Keratinocyte (primary cell): ENCODE measurements at regions not wholly inside any gene's neighbourhood (a gene's known extent, or its start where the extent isn't known, plus 50 kb on each side); places are given as distances from the start of the nearest gene placed in this dataset.

Experiments used
- DNase-seq: peaks from one replicate; pipeline ENCODE4 v3.0.0-alpha.2; 2011; ENCODE audit warnings: low read depth, missing footprints, low spot score
- FAIRE-seq: peaks from 2 replicates; lab custom pipeline; 2011; peaks lifted over from hg19 to GRCh38; lab: Jason Lieb, UNC
- H2AFZ ChIP-seq: 2 replicates; pipeline ENCODE4 v1.6.0; 2012; ENCODE audit warnings: low read length, control low read depth, inconsistent platforms; ENCODE audit not compliant: control insufficient read depth
- H3K27ac ChIP-seq: 2 replicates; pipeline ENCODE4 v1.5.1; 2011; ENCODE audit warnings: low read length; ENCODE audit not compliant: control insufficient read depth, insufficient read depth
- H3K27me3 ChIP-seq: 3 replicates; pipeline ENCODE4 v1.6.0; 2011; ENCODE audit warnings: low read length; ENCODE audit not compliant: control insufficient read depth, insufficient read depth; ENCODE audit errors: extremely low read depth
- H3K36me3 ChIP-seq, 2 experiments: 2 replicates in 1 of 2; 3 replicates in 1 of 2; pipeline ENCODE4 v1.5.1; 2011; ENCODE audit warnings: low read length in 2 of 2, mild to moderate bottlenecking in 1 of 2; ENCODE audit not compliant: control insufficient read depth in 2 of 2, insufficient read depth in 2 of 2; ENCODE audit errors: extremely low read depth in 1 of 2
- H3K4me1 ChIP-seq: 3 replicates; pipeline ENCODE4 v1.5.1; 2011; ENCODE audit warnings: low read length; ENCODE audit not compliant: control insufficient read depth, insufficient read depth; ENCODE audit errors: extremely low read depth
- H3K4me2 ChIP-seq: 3 replicates; pipeline ENCODE4 v1.6.0; 2011; ENCODE audit warnings: low read depth, low read length; ENCODE audit not compliant: control insufficient read depth, insufficient read depth; ENCODE audit errors: extremely low read depth
- H3K4me3 ChIP-seq, 3 experiments: fragments of 200-600 bp in 1 of 3; sonication (generic) in 1 of 3; 2 replicates in 2 of 3; 3 replicates in 1 of 3; pipeline ENCODE4 v1.5.1; 2011 to 2016; ENCODE audit warnings: low read length in 3 of 3, mild to moderate bottlenecking in 3 of 3, control low read depth in 2 of 3, inconsistent platforms in 1 of 3, low read depth in 1 of 3, mixed read lengths in 1 of 3, mixed run types in 1 of 3, moderate library complexity in 1 of 3; ENCODE audit not compliant: control insufficient read depth in 2 of 3, insufficient read depth in 2 of 3; ENCODE audit errors: extremely low read depth in 1 of 3
- H3K79me2 ChIP-seq: 2 replicates; pipeline ENCODE4 v1.6.0; 2012; ENCODE audit warnings: low read length; ENCODE audit not compliant: control insufficient read depth, insufficient read depth
- H3K9ac ChIP-seq: 3 replicates; pipeline ENCODE4 v1.6.0; 2011; ENCODE audit warnings: low read length; ENCODE audit not compliant: control insufficient read depth, insufficient read depth; ENCODE audit errors: extremely low read depth
- H3K9me1 ChIP-seq: 3 replicates; pipeline ENCODE4 v1.6.0; 2011; ENCODE audit warnings: low read length; ENCODE audit not compliant: control insufficient read depth, insufficient read depth; ENCODE audit errors: extremely low read depth
- H3K9me3 ChIP-seq: 2 replicates; pipeline ENCODE4 v1.5.1; 2012; ENCODE audit warnings: low read depth, low read length; ENCODE audit not compliant: control insufficient read depth
- H4K20me1 ChIP-seq: 3 replicates; pipeline ENCODE4 v1.6.0; 2011; ENCODE audit warnings: low read length; ENCODE audit not compliant: control insufficient read depth, insufficient read depth; ENCODE audit errors: extremely low read depth
- CTCF ChIP-seq, 3 experiments: IDR thresholded peaks in 1 of 3; conservative IDR thresholded peaks in 1 of 3; optimal IDR thresholded peaks in 1 of 3; 2 replicates in 2 of 3; 3 replicates in 1 of 3; pipeline versions ENCODE3 to v1.5.1; 2011; ENCODE audit warnings: low read length in 3 of 3, mild to moderate bottlenecking in 3 of 3, moderate library complexity in 2 of 3, control low read depth in 1 of 3, inconsistent platforms in 1 of 3; ENCODE audit not compliant: insufficient read depth in 2 of 3; ENCODE audit errors: extremely low read depth in 1 of 3
- EZH2 ChIP-seq: IDR thresholded peaks from one replicate; pipeline ENCODE4 v1.6.1; 2012; ENCODE audit warnings: inconsistent platforms, mild to moderate bottlenecking, low read length, moderate library complexity
- dilution Hi-C: fragments of 300-500 bp; cut with MboI; formaldehyde crosslinking; loops from one replicate; pipeline ENCODE4 v1.7.0; 2020; ENCODE audit warnings: low sequenced_read_pairs; ENCODE audit not compliant: extremely low pct_ligation_motif_present

- no peaks in the 10 kb centered on the region for H3K79me2 ChIP-seq
- no peaks in the 10 kb centered on the region for H3K4me1 ChIP-seq
- H2AFZ ChIP-seq = no peak overlapping the region
- no peak overlapping the region for H3K9ac ChIP-seq
- H3K9me1 ChIP-seq = no peaks in the 10 kb centered on the region
- no peaks in the 10 kb centered on the region for H4K20me1 ChIP-seq
- dilution Hi-C loops = no loop called here
- H3K4me3 ChIP-seq = no peak overlapping the region
- H3K36me3 ChIP-seq = no peaks in the 10 kb centered on the region
- H3K27ac ChIP-seq = no peak overlapping the region
- no peaks in the 10 kb centered on the region for H3K27me3 ChIP-seq
- TF ChIP-seq EZH2 (no peak), CTCF (optimal IDR thresholded peaks at IDR 0.05 in 1 of 3, IDR thresholded peaks at IDR 0.05 in 1 of 3, conservative IDR thresholded peaks at IDR 0.05 in 1 of 3; ENCODE audit: extremely low read depth in 1 of 3, insufficient read depth in 2 of 3, low read length in 3 of 3) (no peak)
- DNase-seq = no peak
- H3K9me3 ChIP-seq = no peaks in the 10 kb centered on the region
- H3K4me2 ChIP-seq = no peak overlapping the region
- FAIRE-seq = no peak
These were observed 524.1 kb downstream of the GRIN2A start for GRCh38 chr16:9658164-9658563.

- Histone ChIP-seq H3K4me2 (no peak overlapping the region), H3K27ac (no peak overlapping the region), H4K20me1 (no peaks in the 10 kb centered on the region), H3K4me1 (no peaks in the 10 kb centered on the region), H3K27me3 (no peaks in the 10 kb centered on the region), H2AFZ (no peak overlapping the region), H3K9ac (no peak overlapping the region), H3K36me3 (no peaks in the 10 kb centered on the region), H3K4me3 (no peak overlapping the region), H3K9me1 (no peaks in the 10 kb centered on the region), H3K9me3 (no peaks in the 10 kb centered on the region), H3K79me2 (no peaks in the 10 kb centered on the region)
- TF ChIP-seq CTCF (optimal IDR thresholded peaks at IDR 0.05 in 1 of 3, IDR thresholded peaks at IDR 0.05 in 1 of 3, conservative IDR thresholded peaks at IDR 0.05 in 1 of 3; ENCODE audit: extremely low read depth in 1 of 3, insufficient read depth in 2 of 3, low read length in 3 of 3) = no peak
- TF ChIP-seq EZH2 = no peak
- no peak for FAIRE-seq
- DNase-seq = no peak
- dilution Hi-C loops = no loop called here
These were observed 523.6 kb downstream of the GRIN2A start for GRCh38 chr16:9658586-9658985.
